ENCODE measurements at regions not wholly inside any gene's neighbourhood (a gene's known extent, or its start where the extent isn't known, plus 50 kb on each side); places are given as distances from the start of the nearest gene placed in this dataset.

DNA sequence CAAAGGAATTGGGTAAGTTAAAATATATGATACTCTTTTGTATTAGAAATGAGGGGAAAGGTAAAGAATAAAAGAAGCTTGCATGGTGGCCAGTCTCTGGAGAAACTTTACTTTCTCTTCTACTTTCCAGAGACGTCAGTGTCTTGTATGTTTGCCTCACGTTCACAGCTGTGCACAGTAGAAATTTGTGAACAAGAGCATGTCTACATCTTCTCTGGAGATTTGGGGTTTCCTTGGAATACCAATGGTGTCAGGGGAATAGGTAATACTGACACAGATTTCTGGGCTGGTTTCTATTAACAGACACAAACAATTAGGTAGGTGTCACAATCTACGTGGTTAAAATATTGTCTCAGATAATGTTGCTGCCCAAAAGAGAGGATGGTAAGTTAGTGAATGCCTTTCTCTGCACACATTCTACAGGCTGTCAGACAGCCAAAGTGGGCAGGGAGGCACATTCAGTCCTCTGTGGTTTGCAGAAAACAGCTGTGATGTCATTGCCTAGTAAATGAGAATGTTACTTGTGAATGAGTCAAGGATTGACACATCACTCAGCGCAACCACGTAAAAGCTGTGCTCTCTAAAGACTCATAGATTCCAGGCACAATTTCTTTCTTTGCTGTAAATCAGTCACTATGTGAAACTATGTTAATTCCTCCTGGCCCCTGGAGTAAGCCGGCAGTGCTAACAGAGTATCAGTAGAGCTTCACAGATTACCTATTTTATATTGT lies 397.1 kb downstream of the MAN2A1 start:
- H2AFZ ChIP-seq (ENCODE audit: low read depth, low read length), result no peak overlapping the region
- no peaks in the 10 kb centered on the region for H3K27me3 ChIP-seq (ENCODE audit: insufficient read depth, low read length)
- H3K4me3 ChIP-seq (ENCODE audit: low read length), result no peak overlapping the region
- H3K4me1 ChIP-seq (ENCODE audit: insufficient read depth, low read length), result peaks cover 7% of the 10 kb centered on the region
- no peaks in the 10 kb centered on the region for H3K36me3 ChIP-seq (ENCODE audit: insufficient read depth, low read length)
- no peaks in the 10 kb centered on the region for H3K9me3 ChIP-seq (ENCODE audit: low read length)

DNA sequence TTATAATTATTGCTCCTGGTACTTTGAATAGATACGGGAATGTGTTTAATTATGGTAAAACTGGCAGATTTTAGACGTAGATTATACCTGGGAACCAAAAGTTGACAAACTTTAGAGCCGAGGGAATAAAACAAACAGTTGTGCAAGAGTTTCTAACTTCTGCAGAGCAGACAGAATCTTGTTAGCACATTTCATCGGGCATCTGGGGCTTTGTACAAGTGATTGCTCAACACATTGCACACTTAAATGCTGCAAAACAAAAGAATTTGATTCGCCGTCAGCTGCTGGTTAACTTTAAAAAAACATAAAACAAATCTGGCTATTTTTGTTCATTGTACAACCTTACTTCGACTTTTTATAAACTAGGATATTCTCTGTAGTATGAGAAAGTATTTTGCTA lies 398.1 kb downstream of the MAN2A1 start:
- Histone ChIP-seq H2AFZ (ENCODE audit: low read depth, low read length) (no peak overlapping the region), H3K36me3 (ENCODE audit: insufficient read depth, low read length) (no peaks in the 10 kb centered on the region), H3K4me3 (ENCODE audit: low read length) (no peak overlapping the region)

DNA sequence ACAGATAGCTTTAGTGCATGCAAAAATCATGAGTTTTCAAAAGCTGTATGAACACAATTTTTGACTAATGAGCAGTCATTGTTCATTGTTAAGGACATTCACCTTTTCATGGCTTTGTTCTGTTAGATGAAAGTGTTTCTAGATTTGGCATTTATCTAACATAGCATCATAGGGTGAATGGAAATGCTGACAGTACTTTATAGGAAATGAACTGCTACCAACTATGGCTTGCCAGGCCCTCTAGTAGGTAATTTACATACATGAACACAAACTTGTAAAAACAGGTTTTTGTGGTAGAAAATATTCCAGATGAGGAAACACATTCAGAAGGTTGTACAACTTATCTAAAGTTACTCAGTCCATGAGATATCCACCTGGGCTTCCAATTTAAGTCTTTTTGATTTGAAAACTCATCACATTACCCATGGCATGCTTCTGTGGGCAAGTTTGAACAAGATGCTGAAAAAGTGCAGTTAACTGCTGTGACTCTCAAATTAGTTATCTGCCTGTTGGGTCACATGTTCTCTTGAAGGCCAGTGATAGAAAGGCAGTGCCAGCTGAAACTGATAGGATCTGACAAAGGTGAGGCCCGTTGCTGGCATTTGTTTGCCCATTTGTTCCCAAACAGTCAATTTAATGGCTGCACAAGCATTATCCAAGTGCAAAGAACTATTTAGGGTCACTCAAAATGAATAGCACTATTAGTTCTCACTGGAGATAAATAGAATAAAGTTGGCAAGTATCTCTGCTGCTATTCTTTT lies 399.1 kb downstream of the MAN2A1 start:
- Histone ChIP-seq H3K27me3 (ENCODE audit: insufficient read depth, low read length) (no peaks in the 10 kb centered on the region), H3K36me3 (ENCODE audit: insufficient read depth, low read length) (no peaks in the 10 kb centered on the region), H3K9me3 (ENCODE audit: low read length) (no peaks in the 10 kb centered on the region), H3K4me3 (ENCODE audit: low read length) (no peak overlapping the region), H2AFZ (ENCODE audit: low read depth, low read length) (no peak overlapping the region), H3K4me1 (ENCODE audit: insufficient read depth, low read length) (peaks cover 10% of the 10 kb centered on the region)

More for the DNA sequence above, 398.1 kb downstream of the MAN2A1 start:
- H3K27me3 ChIP-seq (ENCODE audit: insufficient read depth, low read length), result no peaks in the 10 kb centered on the region
- no peaks in the 10 kb centered on the region for H3K9me3 ChIP-seq (ENCODE audit: low read length)
- peaks cover 7% of the 10 kb centered on the region for H3K4me1 ChIP-seq (ENCODE audit: insufficient read depth, low read length)

DNA sequence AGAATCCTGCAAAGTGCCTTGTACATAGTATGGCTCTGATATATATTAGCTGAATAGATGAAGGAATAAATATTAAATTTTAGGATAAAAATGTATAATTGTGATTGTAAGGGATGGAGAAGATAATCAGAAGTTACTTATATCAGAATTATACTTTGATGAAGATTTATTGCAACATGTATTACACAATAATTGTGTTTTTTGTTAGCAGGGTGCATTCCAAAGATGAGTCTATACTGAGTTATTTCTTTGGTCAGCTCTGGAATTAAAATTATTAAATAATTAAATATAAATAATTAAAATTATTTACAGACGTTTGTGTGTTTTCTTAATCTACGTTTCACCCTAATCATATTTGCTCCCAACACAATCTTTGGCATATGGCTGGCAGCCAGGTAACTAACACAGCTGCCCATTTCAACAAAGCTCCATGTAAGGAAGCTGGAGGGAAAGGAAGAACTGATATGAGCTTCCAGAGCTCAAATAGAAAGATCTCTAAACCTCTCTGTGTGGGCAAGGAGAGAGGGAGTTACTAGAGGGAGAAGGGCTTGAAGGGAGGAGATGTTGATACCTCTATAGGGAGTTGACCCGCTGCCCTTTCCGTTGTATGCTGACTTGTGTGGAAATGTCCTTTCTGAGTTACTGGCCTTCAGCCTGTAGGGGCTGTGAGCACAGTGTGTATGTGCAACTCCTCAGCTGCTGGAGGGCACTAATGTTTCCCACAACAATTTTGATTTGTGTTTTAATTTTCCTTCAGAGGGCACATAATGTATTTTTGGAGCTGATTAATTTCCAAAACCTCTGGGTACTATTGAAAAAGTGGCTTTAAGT lies 403.4 kb downstream of the MAN2A1 start:
- Histone ChIP-seq H2AFZ (ENCODE audit: low read depth, low read length) (no peak overlapping the region), H3K36me3 (ENCODE audit: insufficient read depth, low read length) (no peaks in the 10 kb centered on the region), H3K9me3 (ENCODE audit: low read length) (no peaks in the 10 kb centered on the region), H3K4me3 (ENCODE audit: low read length) (no peak overlapping the region), H3K4me1 (ENCODE audit: insufficient read depth, low read length) (peaks cover 3% of the 10 kb centered on the region), H3K27me3 (ENCODE audit: insufficient read depth, low read length) (no peaks in the 10 kb centered on the region)

DNA sequence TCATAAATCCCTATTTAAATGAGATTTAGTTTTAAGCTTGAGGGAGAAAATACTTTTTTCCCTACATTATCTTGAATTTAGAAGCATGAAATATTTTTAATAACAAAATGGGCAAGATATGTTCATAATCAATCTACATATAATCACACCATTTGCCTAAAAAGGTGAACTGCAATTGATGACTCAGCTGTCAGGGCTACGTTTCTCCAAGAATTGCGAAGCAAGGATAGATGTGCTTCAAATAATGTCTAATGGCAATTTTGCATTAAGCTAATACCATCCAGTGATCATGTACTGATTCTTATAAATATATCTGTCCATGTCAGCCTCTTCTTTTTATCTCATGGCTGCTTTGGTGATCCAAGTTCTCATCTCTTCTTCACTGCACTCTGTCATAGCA lies 404.4 kb downstream of the MAN2A1 start:
- Histone ChIP-seq H2AFZ (ENCODE audit: low read depth, low read length) (no peak overlapping the region), H3K9me3 (ENCODE audit: low read length) (no peaks in the 10 kb centered on the region), H3K4me3 (ENCODE audit: low read length) (no peak overlapping the region), H3K36me3 (ENCODE audit: insufficient read depth, low read length) (no peaks in the 10 kb centered on the region), H3K4me1 (ENCODE audit: insufficient read depth, low read length) (peaks cover 3% of the 10 kb centered on the region), H3K27me3 (ENCODE audit: insufficient read depth, low read length) (no peaks in the 10 kb centered on the region)

DNA sequence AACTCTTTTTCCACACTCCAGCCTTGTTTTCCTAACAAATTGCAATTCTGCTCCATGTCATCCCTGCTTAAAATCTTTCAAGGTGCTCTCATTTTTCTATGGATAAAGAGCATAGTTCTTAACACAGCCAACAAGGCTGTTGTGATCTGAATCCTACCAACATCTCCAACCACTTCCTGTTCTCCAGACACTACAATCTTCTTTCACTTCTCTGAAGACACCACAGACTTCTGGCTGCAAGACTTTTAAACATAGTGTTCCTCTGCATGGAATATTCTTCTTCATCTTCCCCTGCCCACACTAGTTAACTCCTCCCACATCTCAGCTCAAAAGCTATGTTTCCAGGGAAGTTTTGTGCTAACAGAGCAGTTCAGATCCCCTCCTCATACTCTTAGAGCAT lies 404.8 kb downstream of the MAN2A1 start:
- H3K27me3 ChIP-seq (ENCODE audit: insufficient read depth, low read length), result no peaks in the 10 kb centered on the region
- no peak overlapping the region for H2AFZ ChIP-seq (ENCODE audit: low read depth, low read length)
- no peaks in the 10 kb centered on the region for H3K36me3 ChIP-seq (ENCODE audit: insufficient read depth, low read length)
- peaks cover 3% of the 10 kb centered on the region for H3K4me1 ChIP-seq (ENCODE audit: insufficient read depth, low read length)
- H3K4me3 ChIP-seq (ENCODE audit: low read length), result no peak overlapping the region
- H3K9me3 ChIP-seq (ENCODE audit: low read length), result no peaks in the 10 kb centered on the region

DNA sequence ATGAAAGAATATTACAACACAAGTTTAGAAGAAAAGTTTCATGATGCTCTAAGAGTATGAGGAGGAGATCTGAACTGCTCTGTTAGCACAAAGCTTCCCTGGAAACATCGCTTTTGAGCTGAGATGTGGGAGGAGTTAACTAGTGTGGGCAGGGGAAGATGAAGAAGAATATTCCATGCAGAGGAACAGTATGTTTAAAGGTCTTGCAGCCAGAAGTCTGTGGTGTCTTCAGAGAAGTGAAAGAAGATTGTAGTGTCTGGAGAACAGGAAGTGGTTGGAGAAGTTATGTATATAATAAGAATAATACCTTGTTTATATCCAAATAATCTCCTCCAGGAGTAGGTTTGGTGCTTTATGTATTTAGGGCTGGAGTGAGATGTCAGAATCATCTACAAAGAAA lies 406.7 kb downstream of the MAN2A1 start:
- H3K9me3 ChIP-seq (ENCODE audit: low read length), result no peaks in the 10 kb centered on the region
- H3K4me1 ChIP-seq (ENCODE audit: insufficient read depth, low read length), result peaks cover 3% of the 10 kb centered on the region
- H3K27me3 ChIP-seq (ENCODE audit: insufficient read depth, low read length), result no peaks in the 10 kb centered on the region
- no peaks in the 10 kb centered on the region for H3K36me3 ChIP-seq (ENCODE audit: insufficient read depth, low read length)
- no peak overlapping the region for H2AFZ ChIP-seq (ENCODE audit: low read depth, low read length)
- no peak overlapping the region for H3K4me3 ChIP-seq (ENCODE audit: low read length)

DNA sequence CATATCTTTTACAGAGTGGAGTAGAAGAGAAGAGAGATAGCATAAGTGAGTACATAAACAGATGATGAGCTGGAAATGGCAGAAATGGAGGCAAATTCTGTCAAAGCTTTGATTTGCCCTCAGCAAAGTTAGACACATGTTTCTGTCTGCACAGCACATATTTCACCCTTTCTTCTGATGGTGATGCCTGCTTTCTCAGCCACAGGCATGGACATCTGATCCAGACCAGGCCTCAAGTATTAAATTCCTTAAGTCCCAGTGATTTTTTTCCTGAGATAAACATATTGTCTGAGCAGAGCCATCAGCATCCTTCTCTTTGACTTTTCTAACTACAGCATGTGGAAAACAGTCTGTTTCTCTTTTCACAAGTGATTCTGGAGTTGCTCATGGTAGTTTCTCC lies 409.8 kb downstream of the MAN2A1 start:
- no peaks in the 10 kb centered on the region for H3K4me1 ChIP-seq (ENCODE audit: insufficient read depth, low read length)
- H3K4me3 ChIP-seq (ENCODE audit: low read length), result no peak overlapping the region
- no peak overlapping the region for H2AFZ ChIP-seq (ENCODE audit: low read depth, low read length)
- no peaks in the 10 kb centered on the region for H3K36me3 ChIP-seq (ENCODE audit: insufficient read depth, low read length)
- no peaks in the 10 kb centered on the region for H3K9me3 ChIP-seq (ENCODE audit: low read length)
- H3K27me3 ChIP-seq (ENCODE audit: insufficient read depth, low read length), result no peaks in the 10 kb centered on the region

DNA sequence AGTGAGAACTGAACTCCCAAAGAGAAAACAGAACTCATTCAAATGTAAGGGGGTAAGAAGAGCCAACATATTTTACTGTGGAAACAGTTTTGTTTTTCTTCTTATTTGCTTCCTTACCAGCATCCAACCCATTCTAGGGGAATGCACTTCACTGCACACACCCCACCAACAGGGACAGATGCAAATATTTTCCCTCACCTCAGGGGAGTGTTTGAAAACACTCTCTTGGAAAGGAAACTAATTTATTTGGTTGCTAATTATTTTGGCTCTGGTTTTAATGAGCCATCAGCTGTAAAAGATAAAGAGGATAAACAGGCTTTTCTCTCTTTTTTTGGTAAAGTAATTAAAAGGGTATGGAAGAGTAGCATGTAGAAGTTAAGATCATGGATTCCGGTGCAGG lies 413.4 kb downstream of the MAN2A1 start:
- Histone ChIP-seq H3K27me3 (ENCODE audit: insufficient read depth, low read length) (no peaks in the 10 kb centered on the region), H2AFZ (ENCODE audit: low read depth, low read length) (no peak overlapping the region), H3K4me1 (ENCODE audit: insufficient read depth, low read length) (no peaks in the 10 kb centered on the region), H3K4me3 (ENCODE audit: low read length) (no peak overlapping the region), H3K36me3 (ENCODE audit: insufficient read depth, low read length) (no peaks in the 10 kb centered on the region), H3K9me3 (ENCODE audit: low read length) (no peaks in the 10 kb centered on the region)

DNA sequence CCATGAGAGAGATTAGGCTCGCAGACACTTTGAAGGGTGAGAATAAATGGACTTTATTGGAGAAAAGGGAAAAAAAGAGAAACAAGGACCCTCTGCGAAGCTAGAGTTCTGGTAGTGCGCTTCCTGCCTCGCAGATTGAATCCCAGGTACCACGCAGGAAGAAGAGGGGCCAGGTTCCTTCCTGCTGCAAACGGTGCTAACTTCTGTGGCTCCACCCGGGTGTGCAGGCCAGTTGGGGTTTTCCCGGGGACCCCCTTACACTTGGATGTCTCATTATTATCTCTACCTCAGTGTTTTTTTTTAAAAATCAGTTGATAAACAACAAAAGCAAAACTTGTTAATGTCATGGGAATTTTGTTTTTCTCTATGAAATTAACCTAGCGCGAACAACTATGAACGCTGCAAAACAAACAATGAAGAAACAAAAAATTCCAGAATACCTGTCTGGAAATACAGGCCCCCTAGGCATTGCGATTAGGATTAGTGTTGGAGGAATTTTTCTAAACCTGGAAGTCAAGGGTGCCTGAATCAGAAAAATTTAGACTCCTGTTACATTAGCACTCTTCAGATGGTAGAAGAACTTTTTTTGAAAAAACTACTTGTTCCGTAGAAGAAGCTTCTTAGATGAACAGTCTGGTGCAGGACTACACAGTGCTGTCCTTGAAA lies 414.5 kb downstream of the MAN2A1 start:
- no peak overlapping the region for H3K4me3 ChIP-seq (ENCODE audit: low read length)
- no peaks in the 10 kb centered on the region for H3K36me3 ChIP-seq (ENCODE audit: insufficient read depth, low read length)
- H3K27me3 ChIP-seq (ENCODE audit: insufficient read depth, low read length), result no peaks in the 10 kb centered on the region

DNA sequence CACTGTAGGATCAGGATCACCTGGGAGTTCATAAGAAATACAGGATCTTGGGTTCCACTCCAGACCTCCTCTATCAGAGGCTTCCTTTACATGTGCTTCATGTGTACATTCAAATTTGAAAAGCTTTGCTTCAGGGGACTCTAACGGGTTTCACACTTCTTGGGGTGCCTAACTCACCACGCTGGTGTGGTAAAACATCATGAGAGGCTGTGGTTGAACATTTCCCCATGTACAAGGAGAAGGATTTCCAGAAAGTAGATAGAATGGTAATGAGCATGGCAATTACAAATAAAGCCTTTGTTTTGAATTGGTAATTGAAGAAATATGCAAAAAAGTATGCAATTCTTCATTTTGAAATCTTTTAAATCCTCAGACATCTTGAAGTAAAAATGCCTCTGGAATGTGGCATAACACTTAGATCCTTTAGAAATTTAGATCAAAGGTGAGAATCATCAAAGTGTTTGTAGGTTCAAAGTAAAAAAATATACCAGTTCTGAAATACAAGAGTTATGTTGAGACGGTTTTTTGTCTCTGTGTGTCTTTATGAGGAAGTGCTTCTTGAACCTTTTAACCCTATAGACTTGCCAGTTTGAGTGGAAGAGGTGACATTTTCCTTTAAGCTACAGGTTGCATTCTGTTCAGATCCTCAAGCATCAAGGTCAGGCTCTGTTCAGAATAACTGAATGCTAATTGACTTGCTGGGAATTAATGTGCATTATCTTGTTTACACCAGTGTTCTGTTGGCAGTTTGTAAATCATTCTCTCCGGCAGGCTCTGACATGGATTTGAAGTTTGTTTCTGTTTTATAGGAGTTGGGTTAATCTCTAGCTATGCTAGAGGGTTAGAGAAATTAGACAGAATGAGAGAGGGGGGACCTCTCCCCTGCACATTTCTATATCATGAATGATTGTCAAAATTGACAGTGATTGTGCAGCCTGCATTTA lies 415.3 kb downstream of the MAN2A1 start:
- no peak overlapping the region for H3K4me3 ChIP-seq (ENCODE audit: low read length)
- H3K9me3 ChIP-seq (ENCODE audit: low read length), result no peaks in the 10 kb centered on the region
- no peak overlapping the region for H2AFZ ChIP-seq (ENCODE audit: low read depth, low read length)
- H3K4me1 ChIP-seq (ENCODE audit: insufficient read depth, low read length), result no peaks in the 10 kb centered on the region
- no peaks in the 10 kb centered on the region for H3K36me3 ChIP-seq (ENCODE audit: insufficient read depth, low read length)
- no peaks in the 10 kb centered on the region for H3K27me3 ChIP-seq (ENCODE audit: insufficient read depth, low read length)

More for the DNA sequence above, 414.5 kb downstream of the MAN2A1 start:
- no peaks in the 10 kb centered on the region for H3K4me1 ChIP-seq (ENCODE audit: insufficient read depth, low read length)
- no peak overlapping the region for H2AFZ ChIP-seq (ENCODE audit: low read depth, low read length)
- no peaks in the 10 kb centered on the region for H3K9me3 ChIP-seq (ENCODE audit: low read length)

DNA sequence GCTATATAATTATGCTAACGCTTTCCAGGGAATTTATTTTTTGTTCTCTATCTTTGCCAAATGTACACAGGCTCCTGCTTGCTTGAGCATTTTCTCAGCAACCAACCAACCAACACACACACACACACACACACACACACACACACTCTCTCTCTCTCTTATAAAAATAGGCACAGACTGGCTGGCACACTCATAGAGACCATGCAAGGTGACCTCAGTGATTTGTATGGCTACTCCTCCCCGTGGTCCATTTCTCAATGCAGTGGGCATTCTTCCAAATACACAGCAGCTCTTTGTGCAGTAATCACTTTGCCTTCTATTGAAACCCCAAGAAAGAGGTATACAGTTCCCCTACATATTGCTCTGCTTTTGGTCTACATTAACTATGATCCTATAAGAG lies 416.0 kb downstream of the MAN2A1 start:
- Histone ChIP-seq H3K4me1 (ENCODE audit: insufficient read depth, low read length) (no peaks in the 10 kb centered on the region), H2AFZ (ENCODE audit: low read depth, low read length) (no peak overlapping the region), H3K36me3 (ENCODE audit: insufficient read depth, low read length) (no peaks in the 10 kb centered on the region), H3K27me3 (ENCODE audit: insufficient read depth, low read length) (no peaks in the 10 kb centered on the region), H3K4me3 (ENCODE audit: low read length) (no peak overlapping the region), H3K9me3 (ENCODE audit: low read length) (no peaks in the 10 kb centered on the region)
